GM18511 (cell line): ENCODE measurements at regions not wholly inside any gene's neighbourhood (a gene's known extent, or its start where the extent isn't known, plus 50 kb on each side); places are given as distances from the start of the nearest gene placed in this dataset.

Source experiments
- ATAC-seq: cut with Tn5 transposase; IDR thresholded peaks from one replicate; pipeline ENCODE4 v1.9.1; 2021; ENCODE audit warnings: mild to moderate bottlenecking, moderate library complexity; ENCODE audit not compliant: unreplicated experiment

- no peak for ATAC-seq
Observed at GRCh38 chr6:113121571-113121970, 735.6 kb upstream of the MARCKS start.

- no peak for ATAC-seq
Observed at GRCh38 chr6:113122060-113122459, 735.1 kb upstream of the MARCKS start.

- ATAC-seq: no peak
Observed at GRCh38 chr6:113125626-113126025, 731.5 kb upstream of the MARCKS start.

GRCh38 chr6:113127786-113128419 lies 729.2 kb upstream of the MARCKS start:
- no peak for ATAC-seq

- ATAC-seq: no peak
Observed at GRCh38 chr6:113128661-113129060, 728.5 kb upstream of the MARCKS start.

- no peak for ATAC-seq
Observed at GRCh38 chr6:113129991-113130390, 727.2 kb upstream of the MARCKS start.

- ATAC-seq: no peak
Observed at GRCh38 chr6:113137426-113137825, 719.7 kb upstream of the MARCKS start.

GRCh38 chr6:113140721-113141120 lies 716.4 kb upstream of the MARCKS start:
- ATAC-seq: no peak

GRCh38 chr6:113141901-113142300 lies 715.2 kb upstream of the MARCKS start:
- no peak for ATAC-seq

GRCh38 chr6:113142671-113143174 lies 714.4 kb upstream of the MARCKS start:
- ATAC-seq: no peak

GRCh38 chr6:113143206-113143605 lies 713.9 kb upstream of the MARCKS start:
- ATAC-seq: no peak

GRCh38 chr6:113144117-113144516 lies 713.0 kb upstream of the MARCKS start:
- no peak for ATAC-seq

- ATAC-seq: no peak
Observed at GRCh38 chr6:113146878-113147277, 710.3 kb upstream of the MARCKS start.

GRCh38 chr6:113147544-113147943 lies 709.6 kb upstream of the MARCKS start:
- no peak for ATAC-seq

GRCh38 chr6:113148566-113148965 lies 708.6 kb upstream of the MARCKS start:
- ATAC-seq: no peak

GRCh38 chr6:113149511-113149910 lies 707.6 kb upstream of the MARCKS start:
- ATAC-seq: no peak

GRCh38 chr6:113160306-113161017 lies 696.7 kb upstream of the MARCKS start:
- no peak for ATAC-seq

GRCh38 chr6:113161018-113161315 lies 696.2 kb upstream of the MARCKS start:
- no peak for ATAC-seq

GRCh38 chr6:113162739-113163138 lies 694.4 kb upstream of the MARCKS start:
- no peak for ATAC-seq

- no peak for ATAC-seq
Observed at GRCh38 chr6:113168057-113168456, 689.1 kb upstream of the MARCKS start.

- ATAC-seq: no peak
Observed at GRCh38 chr6:113169484-113169883, 687.7 kb upstream of the MARCKS start.

GRCh38 chr6:113170454-113170853 lies 686.7 kb upstream of the MARCKS start:
- ATAC-seq: no peak

GRCh38 chr6:113171882-113172281 lies 685.3 kb upstream of the MARCKS start:
- no peak for ATAC-seq
